ENCODE measurements at regions not wholly inside any gene's neighbourhood (a gene's known extent, or its start where the extent isn't known, plus 50 kb on each side); places are given as distances from the start of the nearest gene placed in this dataset.
A peak's percentile ranks its signal among the peaks of the same experiment; 100 is the strongest.
"Not testable (repeated sequence)": the region's sequence is repeated elsewhere in the genome, so short reads cannot be mapped to it uniquely, and the experiment has no call there.

DNA sequence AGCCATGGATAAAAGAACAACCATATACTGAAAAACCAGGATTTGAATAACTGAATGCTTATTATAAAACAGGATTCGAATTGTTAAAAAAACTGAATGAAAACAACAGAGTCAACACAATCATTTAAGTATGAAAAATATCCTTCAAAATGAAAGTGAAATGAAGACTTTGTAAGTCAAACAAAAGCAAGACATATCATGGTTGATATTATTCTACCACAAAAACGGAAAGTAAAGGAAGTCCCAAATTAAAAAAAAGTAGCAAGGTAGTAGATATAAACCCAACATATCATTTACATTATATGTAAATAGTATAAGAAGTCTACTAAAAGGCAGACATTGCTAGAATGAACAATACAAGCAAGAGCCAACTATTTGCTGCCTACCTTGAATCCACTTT, 63.1 kb upstream of the POTEC start:
- not testable (repeated sequence) for H3K36me3 ChIP-seq (ENCODE audit: insufficient read depth, low read length); H3K9ac ChIP-seq (ENCODE audit: low read depth, low read length, poor library complexity, severe bottlenecking); H3F3A ChIP-seq (ENCODE audit: low read depth); H3K79me2 ChIP-seq (ENCODE audit: insufficient read depth, low read length); H3K9me3 ChIP-seq (ENCODE audit: insufficient read depth, low read depth, low read length); H3K4me2 ChIP-seq (ENCODE audit: low read depth, low read length, poor library complexity, severe bottlenecking); H3K27me3 ChIP-seq (ENCODE audit: insufficient read depth, low read length, poor library complexity, severe bottlenecking); H3K9me2 ChIP-seq (replicated peaks; ENCODE audit: low read depth, low read length); H2AFZ ChIP-seq (ENCODE audit: low read length); H3K4me1 ChIP-seq (ENCODE audit: insufficient read depth, low read length, poor library complexity, severe bottlenecking); H3K4me3 ChIP-seq (ENCODE audit: low read length, poor library complexity, severe bottlenecking); H4K20me1 ChIP-seq (ENCODE audit: insufficient read depth, low read length, poor library complexity, severe bottlenecking)

DNA sequence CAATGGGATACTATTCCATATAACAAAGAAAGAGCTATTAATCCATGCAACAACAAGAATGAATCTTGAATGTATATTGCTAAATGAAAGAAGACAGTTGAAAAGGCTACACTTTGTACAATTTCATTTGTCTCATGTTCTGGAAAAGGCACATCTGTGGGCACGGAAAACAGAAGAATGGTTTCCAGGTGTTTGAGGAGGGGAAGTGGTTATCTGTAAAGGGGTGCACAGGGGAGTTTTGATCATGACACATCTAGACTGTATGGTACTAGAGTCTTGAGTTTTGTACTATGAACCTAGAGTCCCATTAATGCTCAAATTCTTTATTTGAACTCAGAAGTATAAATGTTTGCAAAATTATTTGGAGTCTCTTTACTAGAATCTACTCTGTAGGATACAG, 64.0 kb upstream of the POTEC start:
- H3F3A ChIP-seq (ENCODE audit: low read depth); H2AFZ ChIP-seq (ENCODE audit: low read length); H3K9me2 ChIP-seq (replicated peaks; ENCODE audit: low read depth, low read length); H3K79me2 ChIP-seq (ENCODE audit: insufficient read depth, low read length); H3K36me3 ChIP-seq (ENCODE audit: insufficient read depth, low read length); H3K4me1 ChIP-seq (ENCODE audit: insufficient read depth, low read length, poor library complexity, severe bottlenecking); H3K4me2 ChIP-seq (ENCODE audit: low read depth, low read length, poor library complexity, severe bottlenecking); H3K27me3 ChIP-seq (ENCODE audit: insufficient read depth, low read length, poor library complexity, severe bottlenecking); H3K4me3 ChIP-seq (ENCODE audit: low read length, poor library complexity, severe bottlenecking); H3K9me3 ChIP-seq (ENCODE audit: insufficient read depth, low read depth, low read length); H3K9ac ChIP-seq (ENCODE audit: low read depth, low read length, poor library complexity, severe bottlenecking); H4K20me1 ChIP-seq (ENCODE audit: insufficient read depth, low read length, poor library complexity, severe bottlenecking): not testable (repeated sequence)

DNA sequence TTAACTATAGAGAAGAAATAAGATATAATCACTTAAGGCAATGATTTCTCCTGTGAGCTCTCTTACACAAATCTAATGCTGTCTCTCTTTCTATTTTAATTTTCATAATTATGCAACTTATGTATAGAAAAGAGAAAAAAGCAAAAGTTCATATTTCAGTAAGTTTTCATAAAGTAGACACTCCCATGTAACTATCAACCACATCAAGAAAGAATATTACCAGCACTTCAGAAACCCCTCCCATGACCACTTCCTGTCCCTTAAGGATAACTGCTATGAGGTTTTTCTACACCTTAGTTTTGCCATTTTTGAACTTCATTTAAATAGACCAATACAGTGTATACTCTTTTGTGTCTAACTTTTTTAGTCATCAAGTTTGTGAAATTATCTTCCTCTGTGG, 69.0 kb upstream of the POTEC start:
- not testable (repeated sequence) for H3F3A ChIP-seq (ENCODE audit: low read depth); H3K9me2 ChIP-seq (replicated peaks; ENCODE audit: low read depth, low read length); H3K27me3 ChIP-seq (ENCODE audit: insufficient read depth, low read length, poor library complexity, severe bottlenecking); H3K36me3 ChIP-seq (ENCODE audit: insufficient read depth, low read length); H3K9me3 ChIP-seq (ENCODE audit: insufficient read depth, low read depth, low read length); H2AFZ ChIP-seq (ENCODE audit: low read length); H3K79me2 ChIP-seq (ENCODE audit: insufficient read depth, low read length); H4K20me1 ChIP-seq (ENCODE audit: insufficient read depth, low read length, poor library complexity, severe bottlenecking); H3K9ac ChIP-seq (ENCODE audit: low read depth, low read length, poor library complexity, severe bottlenecking); H3K4me1 ChIP-seq (ENCODE audit: insufficient read depth, low read length, poor library complexity, severe bottlenecking)
- Histone ChIP-seq H3K4me2 (ENCODE audit: low read depth, low read length, poor library complexity, severe bottlenecking) (peak overlapping the region; percentile 63), H3K4me3 (ENCODE audit: low read length, poor library complexity, severe bottlenecking) (peak overlapping the region; percentile 43)

GRCh38 chr18:14614485-14614884, 71.1 kb upstream of the POTEC start:
- not testable (repeated sequence) for H3K27me3 ChIP-seq (ENCODE audit: insufficient read depth, low read length, poor library complexity, severe bottlenecking); H3K9me2 ChIP-seq (replicated peaks; ENCODE audit: low read depth, low read length); H3K36me3 ChIP-seq (ENCODE audit: insufficient read depth, low read length); H3K9me3 ChIP-seq (ENCODE audit: insufficient read depth, low read depth, low read length); H3K4me3 ChIP-seq (ENCODE audit: low read length, poor library complexity, severe bottlenecking); H3F3A ChIP-seq (ENCODE audit: low read depth); H2AFZ ChIP-seq (ENCODE audit: low read length); H3K4me2 ChIP-seq (ENCODE audit: low read depth, low read length, poor library complexity, severe bottlenecking); H3K4me1 ChIP-seq (ENCODE audit: insufficient read depth, low read length, poor library complexity, severe bottlenecking); H3K79me2 ChIP-seq (ENCODE audit: insufficient read depth, low read length); H3K9ac ChIP-seq (ENCODE audit: low read depth, low read length, poor library complexity, severe bottlenecking); H4K20me1 ChIP-seq (ENCODE audit: insufficient read depth, low read length, poor library complexity, severe bottlenecking)

DNA sequence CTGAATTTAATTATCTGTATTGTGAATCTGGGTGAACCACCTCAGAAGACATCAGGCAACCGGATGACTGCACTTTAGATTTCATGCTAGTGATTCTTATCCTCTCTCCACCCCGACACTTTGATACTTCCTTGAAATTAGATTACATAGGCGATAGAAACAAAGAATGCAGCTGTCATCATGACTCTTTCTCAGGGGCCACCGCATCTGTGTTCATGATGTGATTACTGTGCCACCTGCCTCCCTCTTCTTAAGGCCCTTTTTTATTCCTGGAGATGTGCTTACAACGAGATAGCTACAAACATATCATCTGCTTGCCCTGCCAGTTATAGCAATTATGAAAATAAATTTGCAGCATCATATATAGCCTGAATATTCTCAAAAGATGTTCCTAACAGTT, 83.9 kb upstream of the POTEC start:
- not testable (repeated sequence) for H4K20me1 ChIP-seq (ENCODE audit: insufficient read depth, low read length, poor library complexity, severe bottlenecking); H3K9me2 ChIP-seq (replicated peaks; ENCODE audit: low read depth, low read length); H3K79me2 ChIP-seq (ENCODE audit: insufficient read depth, low read length); H3K36me3 ChIP-seq (ENCODE audit: insufficient read depth, low read length); H3K4me1 ChIP-seq (ENCODE audit: insufficient read depth, low read length, poor library complexity, severe bottlenecking); H3F3A ChIP-seq (ENCODE audit: low read depth); H3K27me3 ChIP-seq (ENCODE audit: insufficient read depth, low read length, poor library complexity, severe bottlenecking); H2AFZ ChIP-seq (ENCODE audit: low read length); H3K9ac ChIP-seq (ENCODE audit: low read depth, low read length, poor library complexity, severe bottlenecking); H3K4me2 ChIP-seq (ENCODE audit: low read depth, low read length, poor library complexity, severe bottlenecking); H3K9me3 ChIP-seq (ENCODE audit: insufficient read depth, low read depth, low read length); H3K4me3 ChIP-seq (ENCODE audit: low read length, poor library complexity, severe bottlenecking)

- not testable (repeated sequence) for H3K4me3 ChIP-seq (ENCODE audit: low read length, poor library complexity, severe bottlenecking); H3K9ac ChIP-seq (ENCODE audit: low read depth, low read length, poor library complexity, severe bottlenecking); H3K9me3 ChIP-seq (ENCODE audit: insufficient read depth, low read depth, low read length); H2AFZ ChIP-seq (ENCODE audit: low read length); H4K20me1 ChIP-seq (ENCODE audit: insufficient read depth, low read length, poor library complexity, severe bottlenecking); H3K79me2 ChIP-seq (ENCODE audit: insufficient read depth, low read length); H3K36me3 ChIP-seq (ENCODE audit: insufficient read depth, low read length); H3K4me2 ChIP-seq (ENCODE audit: low read depth, low read length, poor library complexity, severe bottlenecking); H3K27me3 ChIP-seq (ENCODE audit: insufficient read depth, low read length, poor library complexity, severe bottlenecking); H3K4me1 ChIP-seq (ENCODE audit: insufficient read depth, low read length, poor library complexity, severe bottlenecking); H3K9me2 ChIP-seq (replicated peaks; ENCODE audit: low read depth, low read length); H3F3A ChIP-seq (ENCODE audit: low read depth)
Measured at GRCh38 chr18:14628323-14628978, 85.1 kb upstream of the POTEC start.

DNA sequence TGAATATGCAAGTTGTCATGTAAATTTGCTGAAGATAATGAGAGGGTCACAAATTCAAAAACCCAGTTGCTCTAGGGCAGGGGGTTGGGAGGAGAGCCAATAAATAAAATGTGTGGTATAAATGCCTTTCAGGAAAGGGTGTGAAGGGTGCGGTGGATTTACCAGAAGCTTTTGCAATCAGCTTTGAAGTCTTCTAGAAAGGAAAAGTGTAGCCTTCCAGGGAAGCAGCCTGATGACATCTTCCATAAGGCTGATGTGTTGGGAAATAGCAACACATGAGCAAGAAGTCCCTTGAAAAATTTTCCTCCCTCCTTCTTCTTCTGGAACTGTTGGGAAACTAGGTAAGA, 85.6 kb upstream of the POTEC start:
- H3K36me3 ChIP-seq (ENCODE audit: insufficient read depth, low read length); H3K9me2 ChIP-seq (replicated peaks; ENCODE audit: low read depth, low read length); H2AFZ ChIP-seq (ENCODE audit: low read length); H3F3A ChIP-seq (ENCODE audit: low read depth); H3K4me3 ChIP-seq (ENCODE audit: low read length, poor library complexity, severe bottlenecking); H3K9ac ChIP-seq (ENCODE audit: low read depth, low read length, poor library complexity, severe bottlenecking); H3K4me1 ChIP-seq (ENCODE audit: insufficient read depth, low read length, poor library complexity, severe bottlenecking); H3K27me3 ChIP-seq (ENCODE audit: insufficient read depth, low read length, poor library complexity, severe bottlenecking); H4K20me1 ChIP-seq (ENCODE audit: insufficient read depth, low read length, poor library complexity, severe bottlenecking); H3K4me2 ChIP-seq (ENCODE audit: low read depth, low read length, poor library complexity, severe bottlenecking); H3K9me3 ChIP-seq (ENCODE audit: insufficient read depth, low read depth, low read length); H3K79me2 ChIP-seq (ENCODE audit: insufficient read depth, low read length): not testable (repeated sequence)

- H3K4me1 ChIP-seq (ENCODE audit: insufficient read depth, low read length, poor library complexity, severe bottlenecking); H3F3A ChIP-seq (ENCODE audit: low read depth); H3K9ac ChIP-seq (ENCODE audit: low read depth, low read length, poor library complexity, severe bottlenecking); H3K79me2 ChIP-seq (ENCODE audit: insufficient read depth, low read length); H4K20me1 ChIP-seq (ENCODE audit: insufficient read depth, low read length, poor library complexity, severe bottlenecking); H3K4me3 ChIP-seq (ENCODE audit: low read length, poor library complexity, severe bottlenecking); H3K36me3 ChIP-seq (ENCODE audit: insufficient read depth, low read length); H3K9me2 ChIP-seq (replicated peaks; ENCODE audit: low read depth, low read length); H3K4me2 ChIP-seq (ENCODE audit: low read depth, low read length, poor library complexity, severe bottlenecking); H3K27me3 ChIP-seq (ENCODE audit: insufficient read depth, low read length, poor library complexity, severe bottlenecking); H2AFZ ChIP-seq (ENCODE audit: low read length); H3K9me3 ChIP-seq (ENCODE audit: insufficient read depth, low read depth, low read length): not testable (repeated sequence)
Measured at GRCh38 chr18:14632976-14633375, 89.6 kb upstream of the POTEC start.
